HepG2 (cell line): ENCODE measurements at regions not wholly inside any gene's neighbourhood (a gene's known extent, or its start where the extent isn't known, plus 50 kb on each side); places are given as distances from the start of the nearest gene placed in this dataset.

Experiments used
- ATAC-seq: fragments of 200-7000 bp; cut with Tn5 transposase; 3 replicates; pipeline ENCODE4 v1.9.1; 2020; ENCODE audit warnings: mild to moderate bottlenecking, moderate library complexity
- BruUV-seq: library from RNA; stranded (reverse); fragments of 400-500 nt; replicated peaks from 2 replicates; lab custom pipeline; 2021; lab: Mats Ljungman, UMichigan
- CTCF ChIA-PET: fragments of 300-600 bp; formaldehyde crosslinking; extraction: SDS; loops from one replicate; lab custom pipeline; 2021; ENCODE audit warnings: low total read pairs, inconsistent platforms, low intra/inter-chr PET ratio; lab: Yijun Ruan, JAX
- POLR2A ChIA-PET: fragments of 350-600 bp; sonication (Branson Sonifier 250); formaldehyde crosslinking; loops from one replicate; lab custom pipeline; 2020; ENCODE audit warnings: antibody characterized with exemption, inconsistent platforms; lab: Yijun Ruan, JAX
- DNase-seq: peaks from one replicate; pipeline ENCODE4 v3.0.0-alpha.2; 2015; ENCODE audit warnings: low spot score
- FAIRE-seq: peaks from 3 replicates; lab custom pipeline; 2011; peaks lifted over from hg19 to GRCh38; lab: Jason Lieb, UNC
- H2AFZ ChIP-seq: one replicate; pipeline ENCODE4 v1.6.1; 2011; ENCODE audit warnings: low read length, inconsistent platforms
- H3K27ac ChIP-seq: fragments of 300-600 bp; 3 replicates; pipeline ENCODE4 v1.8.0; 2011; ENCODE audit warnings: mixed run types, mild to moderate bottlenecking, mixed read lengths, low read length, inconsistent platforms; ENCODE audit not compliant: insufficient read depth; ENCODE audit errors: extremely low read length
- H3K27me3 ChIP-seq, 2 experiments: fragments of 200-600 bp in 1 of 2; 2 replicates in 1 of 2; 3 replicates in 1 of 2; pipeline versions ENCODE4 v1.6.0 to v1.8.0; 2011; ENCODE audit warnings: low read length in 2 of 2, mild to moderate bottlenecking in 2 of 2, moderate library complexity in 2 of 2, inconsistent platforms in 1 of 2; ENCODE audit not compliant: insufficient read depth in 2 of 2, control insufficient read depth in 1 of 2
- H3K36me3 ChIP-seq, 2 experiments: fragments of 200-600 bp in 1 of 2; replicated peaks in 1 of 2; 2 replicates in 1 of 2; 3 replicates in 1 of 2; pipeline versions ENCODE4 v1.5.1 to v1.8.0; 2011; ENCODE audit warnings: low read length in 2 of 2, inconsistent platforms in 1 of 2; ENCODE audit not compliant: insufficient read depth in 2 of 2, control insufficient read depth in 1 of 2
- H3K4me1 ChIP-seq: 2 replicates; pipeline ENCODE4 v1.5.1; 2012; ENCODE audit warnings: low read length, inconsistent platforms; ENCODE audit not compliant: insufficient read depth
- H3K4me2 ChIP-seq: 2 replicates; pipeline ENCODE4 v1.6.0; 2011; ENCODE audit warnings: low read depth, low read length, inconsistent platforms
- H3K4me3 ChIP-seq, 3 experiments: fragments of 200-600 bp in 1 of 3; sonication (generic), shearing (Covaris generic) in 1 of 3; replicated peaks in 1 of 3; 2 replicates each; pipeline ENCODE4 v1.5.1; 2011 to 2016; ENCODE audit warnings: low read length in 3 of 3, inconsistent platforms in 2 of 3, low read depth in 2 of 3, mild to moderate bottlenecking in 2 of 3, control low read depth in 1 of 3, mixed read lengths in 1 of 3; ENCODE audit not compliant: insufficient read depth in 1 of 3
- H3K79me2 ChIP-seq: one replicate; pipeline ENCODE4 v1.6.1; 2011; ENCODE audit warnings: low read length, inconsistent platforms; ENCODE audit not compliant: insufficient read depth
- H3K9ac ChIP-seq: 2 replicates; pipeline ENCODE4 v1.6.0; 2011; ENCODE audit warnings: mild to moderate bottlenecking, low read depth, low read length, inconsistent platforms; ENCODE audit not compliant: insufficient read depth
- H3K9me3 ChIP-seq: 2 replicates; pipeline ENCODE4 v1.5.1; 2012; ENCODE audit warnings: mild to moderate bottlenecking, low read length
- H4K20me1 ChIP-seq: 2 replicates; pipeline ENCODE4 v1.6.0; 2011; ENCODE audit warnings: inconsistent platforms, mild to moderate bottlenecking, low read length, moderate library complexity; ENCODE audit not compliant: insufficient read depth
- ARHGAP35 ChIP-seq: sonication (generic); formaldehyde crosslinking; IDR thresholded peaks from 2 replicates; pipeline ENCODE4 v1.9.0; 2022; ENCODE audit warnings: mild to moderate bottlenecking, inconsistent platforms, moderate library complexity, missing genetic modification reagents, borderline replicate concordance
- BATF2 ChIP-seq: sonication (generic); formaldehyde crosslinking; IDR thresholded peaks from 2 replicates; pipeline ENCODE4 v1.8.0; 2022; ENCODE audit warnings: mild to moderate bottlenecking, missing genetic modification reagents, moderate library complexity
- DPF2 ChIP-seq: sonication (generic); formaldehyde crosslinking; IDR thresholded peaks from 2 replicates; pipeline ENCODE4 v1.4.0; 2020; ENCODE audit warnings: mild to moderate bottlenecking, low read depth, missing genetic modification reagents, borderline replicate concordance
- FOXK1 ChIP-seq: sonication (generic); formaldehyde crosslinking; IDR thresholded peaks from 2 replicates; pipeline ENCODE4 v1.4.0; 2020; ENCODE audit warnings: low read depth, missing genetic modification reagents, borderline replicate concordance
- HNRNPH1 ChIP-seq: fragments of 200-400 bp; formaldehyde crosslinking; optimal IDR thresholded peaks from 2 replicates; pipeline ENCODE3; 2017; ENCODE audit warnings: mild to moderate bottlenecking, low read depth, low read length
- KLF12 ChIP-seq: sonication (generic); formaldehyde crosslinking; IDR thresholded peaks from 2 replicates; pipeline ENCODE4 v1.4.0; 2020; ENCODE audit warnings: missing genetic modification reagents, borderline replicate concordance
- NFE2L2 ChIP-seq: fragments of 150-350 bp; IDR thresholded peaks from 2 replicates; pipeline ENCODE4 v1.6.1; 2014; ENCODE audit warnings: low read length
- PLRG1 ChIP-seq: fragments of 450-650 bp; conservative IDR thresholded peaks from 2 replicates; pipeline ENCODE4 v1.6.1; 2016
- THYN1 ChIP-seq: sonication (generic); formaldehyde crosslinking; IDR thresholded peaks from 2 replicates; pipeline ENCODE4 v1.8.1; 2023; ENCODE audit warnings: low read depth, mild to moderate bottlenecking, moderate library complexity, missing genetic modification reagents, borderline replicate concordance
- ZHX1 ChIP-seq: sonication (generic); formaldehyde crosslinking; IDR thresholded peaks from 2 replicates; pipeline ENCODE4 v1.8.1; 2022; ENCODE audit warnings: low read depth, mild to moderate bottlenecking, missing genetic modification reagents
- ZNF274 ChIP-seq: sonication (generic); formaldehyde crosslinking; IDR thresholded peaks from 2 replicates; pipeline ENCODE4 v1.5.1; 2020; ENCODE audit warnings: mild to moderate bottlenecking, missing genetic modification reagents
- ZNF564 ChIP-seq: sonication (generic); formaldehyde crosslinking; IDR thresholded peaks from 2 replicates; pipeline ENCODE4 v1.8.1; 2023; ENCODE audit warnings: mild to moderate bottlenecking, missing genetic modification reagents
- ZNF572 ChIP-seq: sonication (generic); formaldehyde crosslinking; IDR thresholded peaks from 2 replicates; pipeline ENCODE4 v1.5.1; 2020; ENCODE audit warnings: mild to moderate bottlenecking, missing genetic modification reagents
- ZNF674 ChIP-seq: sonication (generic); formaldehyde crosslinking; IDR thresholded peaks from 2 replicates; pipeline ENCODE4 v1.5.0; 2020; ENCODE audit warnings: low read depth, mild to moderate bottlenecking, missing genetic modification reagents
- ZNF768 ChIP-seq: sonication (generic); formaldehyde crosslinking; IDR thresholded peaks from 2 replicates; pipeline ENCODE4 v1.4.0; 2020; ENCODE audit warnings: missing genetic modification reagents
- WGBS: methylation state at CpG from one replicate; pipeline ENCODE4 v1.1.6; 2017; ENCODE audit warnings: low lambda C conversion rate; 5-methylcytosine and 5-hydroxymethylcytosine counted together
- in situ Hi-C: cut with HindIII; loops from 2 replicates; pipeline ENCODE4 v1.10.0; 2017; ENCODE audit warnings: low pct_unique_long_range_greater_than_20kb; ENCODE audit not compliant: extremely low pct_ligation_motif_present
- intact Hi-C: fragments of 100-400 bp; cut with micrococcal nuclease; formaldehyde crosslinking; loops from one replicate; pipeline ENCODE4 v1.10.0; 2022; ENCODE audit not compliant: unreplicated experiment
- TF ChIP-seq, protein P1 (sequence below): sonication (generic); formaldehyde crosslinking; IDR thresholded peaks from 2 replicates; pipeline ENCODE4 v1.5.0; 2020; ENCODE audit warnings: mild to moderate bottlenecking, missing genetic modification reagents, moderate library complexity
- TF ChIP-seq, protein P2 (sequence below): sonication (generic); formaldehyde crosslinking; IDR thresholded peaks from 2 replicates; pipeline ENCODE4 v1.4.0; 2020; ENCODE audit warnings: missing genetic modification reagents

GRCh38 chr5:38163636-38164237 lies 94.6 kb upstream of the EGFLAM start (continued):
- TF ChIP-seq, protein P1, sequence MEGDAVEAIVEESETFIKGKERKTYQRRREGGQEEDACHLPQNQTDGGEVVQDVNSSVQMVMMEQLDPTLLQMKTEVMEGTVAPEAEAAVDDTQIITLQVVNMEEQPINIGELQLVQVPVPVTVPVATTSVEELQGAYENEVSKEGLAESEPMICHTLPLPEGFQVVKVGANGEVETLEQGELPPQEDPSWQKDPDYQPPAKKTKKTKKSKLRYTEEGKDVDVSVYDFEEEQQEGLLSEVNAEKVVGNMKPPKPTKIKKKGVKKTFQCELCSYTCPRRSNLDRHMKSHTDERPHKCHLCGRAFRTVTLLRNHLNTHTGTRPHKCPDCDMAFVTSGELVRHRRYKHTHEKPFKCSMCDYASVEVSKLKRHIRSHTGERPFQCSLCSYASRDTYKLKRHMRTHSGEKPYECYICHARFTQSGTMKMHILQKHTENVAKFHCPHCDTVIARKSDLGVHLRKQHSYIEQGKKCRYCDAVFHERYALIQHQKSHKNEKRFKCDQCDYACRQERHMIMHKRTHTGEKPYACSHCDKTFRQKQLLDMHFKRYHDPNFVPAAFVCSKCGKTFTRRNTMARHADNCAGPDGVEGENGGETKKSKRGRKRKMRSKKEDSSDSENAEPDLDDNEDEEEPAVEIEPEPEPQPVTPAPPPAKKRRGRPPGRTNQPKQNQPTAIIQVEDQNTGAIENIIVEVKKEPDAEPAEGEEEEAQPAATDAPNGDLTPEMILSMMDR (CRISPR knock-in tag): no peak
- TF ChIP-seq ZNF572: no peak

DNA sequence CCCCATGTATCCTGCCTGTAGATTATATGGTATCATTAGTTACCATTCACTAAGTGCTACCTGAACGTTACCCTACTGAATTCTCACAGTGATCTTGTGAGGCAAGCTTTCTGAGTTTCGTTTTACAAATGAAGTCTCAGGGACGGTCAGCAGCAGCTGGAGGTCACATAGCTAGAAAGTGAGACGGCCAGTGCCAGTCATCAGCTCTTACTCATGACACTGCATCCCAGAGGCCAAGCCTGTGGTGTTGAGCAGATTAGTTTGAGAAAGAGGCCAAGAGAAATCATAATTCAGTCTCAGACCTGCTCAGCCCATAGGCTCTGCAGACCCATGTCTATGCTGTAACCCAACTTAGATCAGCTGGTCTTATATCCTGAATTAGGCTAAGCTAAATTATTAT lies 95.7 kb upstream of the EGFLAM start:
- H2AFZ ChIP-seq: no peak overlapping the region
- peaks cover 35% of the 10 kb centered on the region for H3K4me1 ChIP-seq
- in situ Hi-C loops: no loop called here
- H3K9ac ChIP-seq: no peak overlapping the region
- no peaks in the 10 kb centered on the region for H3K36me3 ChIP-seq
- H3K4me2 ChIP-seq: no peak overlapping the region
- no peak for DNase-seq
- no peak for FAIRE-seq
- intact Hi-C loops: loop anchor here (10.0 kb wide), 1 partner anchor 138 kb away; no protein-coding TSS in a partner anchor
- no peaks in the 10 kb centered on the region for H3K27me3 ChIP-seq
- peaks cover 4% of the 10 kb centered on the region; the same call in 1 of the 2 replicates for H3K9me3 ChIP-seq
- no peak overlapping the region for H3K27ac ChIP-seq
- 98% methylated on average over 4 of the region's 4 CpGs for WGBS
- no peaks in the 10 kb centered on the region for H4K20me1 ChIP-seq
- ChIA-PET CTCF (no interaction called here), POLR2A (interaction anchor here (1.8 kb wide), 1 partner anchor 14 kb away, joined by 7 read pairs; no protein-coding TSS in a partner anchor)
- no peaks in the 10 kb centered on the region for H3K79me2 ChIP-seq
- H3K4me3 ChIP-seq: no peak overlapping the region
- no peak for ATAC-seq
- BruUV-seq: no TSS peak
- no peak for TF ChIP-seq FOXK1 (CRISPR knock-in tag)
- TF ChIP-seq ZNF274 (CRISPR knock-in tag): no peak
- TF ChIP-seq ZNF768 (CRISPR knock-in tag): no peak
- TF ChIP-seq, protein P2, sequence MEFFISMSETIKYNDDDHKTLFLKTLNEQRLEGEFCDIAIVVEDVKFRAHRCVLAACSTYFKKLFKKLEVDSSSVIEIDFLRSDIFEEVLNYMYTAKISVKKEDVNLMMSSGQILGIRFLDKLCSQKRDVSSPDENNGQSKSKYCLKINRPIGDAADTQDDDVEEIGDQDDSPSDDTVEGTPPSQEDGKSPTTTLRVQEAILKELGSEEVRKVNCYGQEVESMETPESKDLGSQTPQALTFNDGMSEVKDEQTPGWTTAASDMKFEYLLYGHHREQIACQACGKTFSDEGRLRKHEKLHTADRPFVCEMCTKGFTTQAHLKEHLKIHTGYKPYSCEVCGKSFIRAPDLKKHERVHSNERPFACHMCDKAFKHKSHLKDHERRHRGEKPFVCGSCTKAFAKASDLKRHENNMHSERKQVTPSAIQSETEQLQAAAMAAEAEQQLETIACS (CRISPR knock-in tag): no peak
- no peak for TF ChIP-seq PLRG1
- no peak for TF ChIP-seq KLF12 (CRISPR knock-in tag)
- TF ChIP-seq ZHX1: no peak
- TF ChIP-seq DPF2 (CRISPR knock-in tag): no peak
- no peak for TF ChIP-seq ZNF564 (CRISPR knock-in tag)
- no peak for TF ChIP-seq ZNF674 (CRISPR knock-in tag)
- TF ChIP-seq NFE2L2: no peak
- TF ChIP-seq BATF2 (CRISPR knock-in tag): no peak
- TF ChIP-seq THYN1 (CRISPR knock-in tag): no peak
- no peak for TF ChIP-seq HNRNPH1
- TF ChIP-seq ARHGAP35: no peak
